ENCODE measurements at regions not wholly inside any gene's neighbourhood (a gene's known extent, or its start where the extent isn't known, plus 50 kb on each side); places are given as distances from the start of the nearest gene placed in this dataset.

GRCh38 chr16:27703121-27703520 lies 153.2 kb downstream of the KATNIP start:
- TF ChIP-seq TAF1 (IDR thresholded peaks at IDR 0.05; ENCODE audit: low read depth, low read length) (no peak), POLR2A (IDR thresholded peaks at IDR 0.05; ENCODE audit: low read depth, low read length) (no peak), POLR2AphosphoS5 (IDR thresholded peaks at IDR 0.05; ENCODE audit: low read depth, low read length) (no peak), POU2F2 (IDR thresholded peaks at IDR 0.05; ENCODE audit: low read depth, low read length) (no peak), PAX5 (IDR thresholded peaks at IDR 0.05; ENCODE audit: insufficient read depth, low read length, severe bottlenecking) (no peak)
